K562 (cell line): ENCODE measurements at regions not wholly inside any gene's neighbourhood (a gene's known extent, or its start where the extent isn't known, plus 50 kb on each side); places are given as distances from the start of the nearest gene placed in this dataset.

Experiments used
- ARID1B ChIP-seq: fragments of 450-650 bp; IDR thresholded peaks from 2 replicates; pipeline ENCODE4 v1.6.1; 2016; ENCODE audit warnings: antibody characterized with exemption, mild to moderate bottlenecking, inconsistent platforms
- BCLAF1 ChIP-seq, 2 experiments: fragments of 450-650 bp in 1 of 2; IDR thresholded peaks; 2 replicates each; pipeline ENCODE4 v1.6.1; 2011 to 2017; ENCODE audit warnings: low read depth in 2 of 2, antibody characterized with exemption in 1 of 2, borderline replicate concordance in 1 of 2, low read length in 1 of 2, mild to moderate bottlenecking in 1 of 2, mixed read lengths in 1 of 2; ENCODE audit not compliant: control insufficient read depth in 1 of 2
- BRCA1 ChIP-seq, 2 experiments: fragments of 450-650 bp in 1 of 2; sonication (generic) in 1 of 2; formaldehyde crosslinking in 1 of 2; IDR thresholded peaks; 2 replicates each; pipeline versions ENCODE4 v1.5.0 to v1.6.1; 2017 to 2020; ENCODE audit warnings: mild to moderate bottlenecking in 1 of 2, missing genetic modification reagents in 1 of 2
- BRF1 ChIP-seq: IDR thresholded peaks from 3 replicates; pipeline ENCODE4 v1.6.1; 2011; ENCODE audit warnings: borderline replicate concordance, mild to moderate bottlenecking; ENCODE audit not compliant: insufficient read length; ENCODE audit errors: extremely low read depth
- CBX3 ChIP-seq, 2 experiments: IDR thresholded peaks; 1 replicate in 1 of 2; 2 replicates in 1 of 2; pipeline ENCODE4 v1.6.1; 2012; ENCODE audit warnings: inconsistent platforms in 2 of 2, low read length in 2 of 2, borderline replicate concordance in 1 of 2, control low read depth in 1 of 2
- FOXK2 ChIP-seq, 2 experiments: fragments of 450-650 bp; IDR thresholded peaks in 1 of 2; conservative IDR thresholded peaks in 1 of 2; 2 replicates each; pipeline ENCODE4 v1.6.1; 2016; ENCODE audit warnings: low read depth in 2 of 2, mild to moderate bottlenecking in 1 of 2
- MEF2D ChIP-seq: conservative IDR thresholded peaks from 2 replicates; pipeline ENCODE4 v1.6.1; 2016; ENCODE audit warnings: low read depth, missing genetic modification characterization, missing compliant biosample characterization
- MTA1 ChIP-seq: fragments of 450-650 bp; IDR thresholded peaks from 2 replicates; pipeline ENCODE4 v1.6.1; 2017; ENCODE audit warnings: borderline replicate concordance
- NR2C2 ChIP-seq, 2 experiments: fragments of 200-800 bp in 1 of 2; sonication (Bioruptor generic) in 1 of 2; sonication (generic) in 1 of 2; formaldehyde crosslinking in 1 of 2; IDR thresholded peaks; 2 replicates each; pipeline versions ENCODE4 v1.6.1 to v1.8.0; 2016 to 2022; ENCODE audit warnings: mild to moderate bottlenecking in 1 of 2, missing compliant biosample characterization in 1 of 2, missing genetic modification characterization in 1 of 2, missing genetic modification reagents in 1 of 2
- NUFIP1 ChIP-seq: fragments of 450-650 bp; IDR thresholded peaks from 2 replicates; pipeline ENCODE4 v1.6.1; 2018; ENCODE audit not compliant: partially characterized antibody
- POLR3G ChIP-seq: IDR thresholded peaks from 2 replicates; pipeline ENCODE4 v1.6.1; 2011; ENCODE audit not compliant: insufficient read length, insufficient replicate concordance; ENCODE audit errors: extremely low read depth
- SMARCE1 ChIP-seq: fragments of 450-650 bp; IDR thresholded peaks from 2 replicates; pipeline ENCODE4 v1.7.1; 2016; ENCODE audit warnings: mild to moderate bottlenecking
- SP1 ChIP-seq: sonication (generic); formaldehyde crosslinking; IDR thresholded peaks from 2 replicates; pipeline ENCODE4 v1.8.1; 2022; ENCODE audit warnings: mild to moderate bottlenecking, missing genetic modification reagents
- SRSF3 ChIP-seq: fragments of 200-400 bp; formaldehyde crosslinking; IDR thresholded peaks from 2 replicates; pipeline ENCODE4 v1.6.1; 2016; ENCODE audit warnings: mild to moderate bottlenecking, low read length, moderate library complexity; ENCODE audit not compliant: insufficient read depth
- TCF3 ChIP-seq: sonication (generic); formaldehyde crosslinking; IDR thresholded peaks from 2 replicates; pipeline ENCODE4 v1.4.0; 2020; ENCODE audit warnings: mild to moderate bottlenecking, missing genetic modification reagents
- VEZF1 ChIP-seq: fragments of 200-800 bp; sonication (Bioruptor generic); IDR thresholded peaks from 2 replicates; pipeline ENCODE4 v1.6.1; 2017; ENCODE audit warnings: missing genetic modification characterization, missing compliant biosample characterization
- ZC3H4 ChIP-seq: sonication (generic); formaldehyde crosslinking; IDR thresholded peaks from 2 replicates; pipeline ENCODE4 v1.9.0; 2021; ENCODE audit warnings: missing genetic modification reagents, borderline replicate concordance
- ZNF551 ChIP-seq: fragments of 250-450 bp; sonication (Bioruptor Pico); IDR thresholded peaks from 2 replicates; pipeline ENCODE4 v1.5.0; 2021; ENCODE audit warnings: mild to moderate bottlenecking, moderate library complexity
- ZNF639 ChIP-seq, 2 experiments: fragments of 200-800 bp in 1 of 2; sonication (Bioruptor generic) in 1 of 2; sonication (generic) in 1 of 2; formaldehyde crosslinking in 1 of 2; IDR thresholded peaks in 1 of 2; conservative IDR thresholded peaks in 1 of 2; 2 replicates each; pipeline versions ENCODE4 v1.5.0 to v1.6.1; 2016 to 2020; ENCODE audit warnings: missing compliant biosample characterization in 1 of 2, missing genetic modification characterization in 1 of 2, missing genetic modification reagents in 1 of 2
- ZNF699 ChIP-seq: fragments of 250-450 bp; sonication (Bioruptor Pico); IDR thresholded peaks from 2 replicates; pipeline ENCODE4 v1.8.0; 2021; ENCODE audit warnings: mild to moderate bottlenecking, moderate library complexity; ENCODE audit not compliant: insufficient replicate concordance
- ZNF717 ChIP-seq: fragments of 250-450 bp; sonication (Bioruptor Pico); IDR thresholded peaks from 2 replicates; pipeline ENCODE4 v1.5.0; 2021

GRCh38 chr10:21208666-21209316 lies 311.7 kb upstream of the NEBL start (continued):
- TF ChIP-seq SMARCE1, result peak; percentile 82; the same call in 1 of the 2 replicates
- no peak for TF ChIP-seq NUFIP1
- no peak for TF ChIP-seq MEF2D
- TF ChIP-seq SRSF3, result no peak
- no peak for TF ChIP-seq SP1 (CRISPR knock-in tag)
- peak; percentile 93 for TF ChIP-seq TCF3 (CRISPR knock-in tag)
- peak; percentile 95 for TF ChIP-seq ARID1B
- TF ChIP-seq NR2C2 (CRISPR knock-in tag; IDR thresholded peaks at IDR 0.05), result peak; percentile 70; the same call in 1 of the 2 replicates
- peak; percentile 94 for TF ChIP-seq NR2C2 (tag; IDR thresholded peaks at IDR 0.05)
- 0 out of 2 replicates have a peak, but pooled peaks have one; percentile 21 for TF ChIP-seq VEZF1 (CRISPR knock-in tag)
- no peak for TF ChIP-seq ZNF699 (CRISPR knock-in tag)
- no peak for TF ChIP-seq ZC3H4 (CRISPR knock-in tag)
- TF ChIP-seq MTA1, result peak; percentile 12; the same call in 1 of the 2 replicates
- no peak for TF ChIP-seq BRF1
- peak in 1 of 2 experiments; percentile 56; a peak in 2 of 3 replicates for TF ChIP-seq CBX3 (IDR thresholded peaks at IDR 0.05; ENCODE audit: borderline replicate concordance in 1 of 2, low read length in 2 of 2)
- TF ChIP-seq ZNF717 (CRISPR knock-in tag), result no peak
- no peak for TF ChIP-seq BRCA1 (IDR thresholded peaks at IDR 0.05)
- no peak for TF ChIP-seq BRCA1 (CRISPR knock-in tag; IDR thresholded peaks at IDR 0.05)
- 0 out of 4 replicates have a peak, but pooled peaks of 1 of the 2 experiments have one; percentile 32 for TF ChIP-seq BCLAF1 (IDR thresholded peaks at IDR 0.05; ENCODE audit: borderline replicate concordance in 1 of 2, control insufficient read depth in 1 of 2, low read depth in 2 of 2, low read length in 1 of 2)
- TF ChIP-seq ZNF551 (CRISPR knock-in tag), result no peak
- TF ChIP-seq POLR3G, result no peak
- TF ChIP-seq FOXK2 (conservative IDR thresholded peaks at IDR 0.05 in 1 of 2, IDR thresholded peaks at IDR 0.05 in 1 of 2; ENCODE audit: low read depth in 2 of 2), result peak; percentile 79 to 92
- peak in 1 of 2 experiments; percentile 53; a peak in 1 of 4 replicates for TF ChIP-seq ZNF639 (CRISPR knock-in tag; conservative IDR thresholded peaks at IDR 0.05 in 1 of 2, IDR thresholded peaks at IDR 0.05 in 1 of 2)
